ENCODE measurements at regions not wholly inside any gene's neighbourhood (a gene's known extent, or its start where the extent isn't known, plus 50 kb on each side); places are given as distances from the start of the nearest gene placed in this dataset.

DNA sequence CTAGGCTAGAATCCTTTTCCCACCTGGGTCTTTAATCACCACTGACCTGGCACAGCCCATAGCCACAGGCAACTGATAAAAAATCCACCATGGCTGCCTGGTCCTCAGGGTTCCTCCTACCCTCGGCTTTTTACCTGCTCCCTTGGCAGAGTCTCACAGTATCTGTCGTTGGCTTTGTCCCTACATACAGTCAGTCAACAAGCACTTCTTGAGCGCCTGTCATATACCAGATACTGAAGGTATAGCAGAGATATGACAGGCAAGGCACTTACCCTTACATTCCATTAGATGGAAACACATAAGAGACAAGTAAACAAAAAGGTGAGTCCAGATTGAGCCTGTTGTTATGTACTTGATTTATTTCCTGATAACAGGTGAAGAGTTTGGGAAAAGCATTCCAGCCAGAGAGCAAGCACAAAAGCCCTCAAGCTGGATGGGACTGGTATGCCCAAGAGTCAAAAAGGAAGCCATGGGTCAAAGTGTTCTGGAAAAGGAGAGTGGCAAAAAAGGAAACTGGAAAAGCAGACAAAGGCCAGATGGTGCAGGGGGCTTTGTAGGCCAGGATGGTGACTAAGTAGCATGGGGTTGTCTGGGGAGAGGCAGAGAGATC, 247.0 kb downstream of the CHD9NB start:
- no peak for TF ChIP-seq BHLHE40 (IDR thresholded peaks at IDR 0.05; ENCODE audit: borderline replicate concordance)
- no peak for TF ChIP-seq NFRKB (IDR thresholded peaks at IDR 0.05)
- TF ChIP-seq ELF4 (IDR thresholded peaks at IDR 0.05), result no peak
- TF ChIP-seq TARDBP (IDR thresholded peaks at IDR 0.05), result no peak
- no peak for TF ChIP-seq FOXK2 (IDR thresholded peaks at IDR 0.05)
- no peak for TF ChIP-seq SP1 (IDR thresholded peaks at IDR 0.05)
- TF ChIP-seq L3MBTL2 (conservative IDR thresholded peaks at IDR 0.05), result no peak

Data from HEK293T (cell line).